ENCODE measurements at regions not wholly inside any gene's neighbourhood (a gene's known extent, or its start where the extent isn't known, plus 50 kb on each side); places are given as distances from the start of the nearest gene placed in this dataset.
A peak's percentile ranks its signal among the peaks of the same experiment; 100 is the strongest.

DNA sequence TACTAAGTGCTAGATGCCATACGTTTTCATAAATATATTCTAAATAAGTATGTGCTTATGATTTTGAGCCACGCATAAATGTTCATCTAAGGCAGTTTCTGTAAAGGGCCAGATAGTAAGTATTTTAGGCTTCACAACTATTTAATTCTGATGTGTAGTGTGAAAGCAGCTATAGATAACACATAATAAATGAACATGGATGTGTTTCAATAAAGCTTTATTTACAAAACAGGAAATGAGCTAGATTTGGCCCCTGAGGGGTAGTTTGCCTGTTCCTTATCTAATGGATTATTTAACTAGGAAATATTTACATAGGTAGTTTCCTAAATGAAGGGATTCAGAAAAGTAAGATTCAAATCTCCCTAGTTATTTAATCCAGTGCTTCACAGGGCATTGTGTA, 557.6 kb upstream of the PKN2 start:
- DNase-seq (ENCODE audit: low read depth in 2 of 2), result no peak

DNA sequence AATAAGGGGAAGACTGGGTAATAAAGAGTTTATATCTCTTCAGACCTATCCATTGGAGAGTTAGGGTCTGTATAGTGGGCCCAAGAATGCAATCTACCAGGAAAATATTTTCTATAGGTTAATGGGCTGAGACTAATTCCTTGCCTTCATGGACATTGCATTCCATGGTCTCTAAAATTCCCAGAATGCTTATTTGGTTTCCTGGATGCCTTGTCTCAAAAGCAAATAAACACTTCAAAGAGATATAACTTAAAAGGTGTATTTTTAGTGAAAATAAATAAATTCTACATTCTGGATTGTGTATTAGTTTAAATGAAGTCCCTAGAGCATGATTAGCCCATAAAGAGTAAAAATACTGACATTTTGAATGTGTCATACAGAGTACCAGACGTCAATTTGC, 550.1 kb upstream of the PKN2 start:
- DNase-seq (ENCODE audit: low read depth in 2 of 2), result no peak

DNA sequence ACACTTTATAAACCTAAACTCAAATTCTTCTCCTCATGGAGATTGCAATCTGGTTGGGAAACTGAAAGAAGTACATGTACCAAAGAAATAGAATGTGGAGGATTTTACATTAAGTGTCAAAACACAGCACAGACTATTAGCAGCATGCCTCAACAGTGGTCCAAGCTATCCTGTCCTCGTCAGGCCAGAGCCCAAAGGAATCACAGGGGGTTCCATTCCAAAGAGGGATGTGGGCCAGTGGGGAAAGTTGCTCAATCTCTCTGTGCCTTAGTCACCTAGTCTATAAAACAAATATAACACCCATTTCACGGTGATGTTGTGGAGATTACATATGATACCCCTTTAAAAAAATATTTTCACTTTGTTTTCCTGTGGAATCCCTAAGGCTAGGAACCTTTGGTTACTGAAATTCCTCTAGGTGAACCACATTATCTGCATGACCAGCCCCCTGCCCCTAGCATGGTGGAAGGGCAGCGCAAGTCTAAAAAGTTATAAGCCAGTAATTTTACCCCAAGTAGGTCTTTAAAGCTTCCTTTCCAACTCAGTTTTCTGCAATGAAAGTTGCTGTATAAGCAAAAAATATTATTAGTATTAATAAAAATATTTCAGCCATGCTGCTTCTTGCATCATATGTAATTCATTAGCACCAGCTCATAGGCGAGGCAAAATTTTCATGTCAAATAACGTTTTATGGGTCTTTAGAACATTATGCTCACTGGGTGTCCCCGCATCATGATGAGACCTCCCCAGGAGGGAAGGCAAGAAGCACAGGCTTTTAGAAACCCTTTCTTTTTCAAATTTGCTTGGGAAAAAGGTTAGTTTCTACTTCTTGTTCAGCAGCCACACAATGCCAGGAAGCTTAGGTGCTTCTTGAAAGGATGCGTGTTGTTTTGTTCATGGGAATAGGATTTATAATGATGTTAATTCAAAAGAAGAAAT, 548.8 kb upstream of the PKN2 start:
- no peak for DNase-seq (ENCODE audit: low read depth in 2 of 2)

DNA sequence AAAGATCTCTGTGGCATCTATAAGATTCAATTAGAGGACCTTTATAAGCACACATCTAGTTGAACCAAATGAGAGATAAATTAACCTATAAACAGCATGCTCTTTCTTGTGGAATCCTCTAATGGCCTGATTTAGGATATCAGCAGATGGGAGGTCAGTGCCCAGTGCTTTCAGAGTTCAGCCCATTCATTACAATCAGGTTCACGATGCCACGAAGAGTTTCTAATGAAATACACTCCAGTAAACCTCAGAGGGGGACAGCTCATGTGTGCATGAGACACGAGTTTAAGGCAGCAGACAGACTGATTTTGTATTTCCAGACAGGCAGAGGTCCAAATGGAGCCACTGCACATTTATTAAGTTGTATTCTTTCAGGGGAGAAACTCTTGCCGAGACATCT, 544.4 kb upstream of the PKN2 start:
- DNase-seq (ENCODE audit: low read depth in 2 of 2), result no peak

DNA sequence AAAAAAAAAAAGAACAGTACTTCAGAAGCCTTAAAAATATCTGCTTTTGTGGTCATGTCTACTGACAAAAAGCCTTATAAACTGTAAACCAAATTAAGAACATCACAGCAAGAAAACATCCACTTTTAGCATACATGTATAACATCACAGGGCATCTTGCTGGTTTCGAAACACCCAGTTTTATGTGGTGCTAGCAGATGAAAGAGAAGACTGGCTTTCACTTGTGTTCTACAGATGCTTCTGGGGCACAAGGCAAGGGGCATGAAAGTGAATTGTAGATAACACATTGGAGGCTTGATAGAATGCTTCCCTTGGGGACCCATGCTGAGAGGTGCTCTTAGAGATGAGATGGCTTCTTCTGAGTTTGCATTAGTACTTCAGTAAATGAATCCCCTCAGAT, 543.7 kb upstream of the PKN2 start:
- DNase-seq (ENCODE audit: low read depth in 2 of 2), result no peak

DNA sequence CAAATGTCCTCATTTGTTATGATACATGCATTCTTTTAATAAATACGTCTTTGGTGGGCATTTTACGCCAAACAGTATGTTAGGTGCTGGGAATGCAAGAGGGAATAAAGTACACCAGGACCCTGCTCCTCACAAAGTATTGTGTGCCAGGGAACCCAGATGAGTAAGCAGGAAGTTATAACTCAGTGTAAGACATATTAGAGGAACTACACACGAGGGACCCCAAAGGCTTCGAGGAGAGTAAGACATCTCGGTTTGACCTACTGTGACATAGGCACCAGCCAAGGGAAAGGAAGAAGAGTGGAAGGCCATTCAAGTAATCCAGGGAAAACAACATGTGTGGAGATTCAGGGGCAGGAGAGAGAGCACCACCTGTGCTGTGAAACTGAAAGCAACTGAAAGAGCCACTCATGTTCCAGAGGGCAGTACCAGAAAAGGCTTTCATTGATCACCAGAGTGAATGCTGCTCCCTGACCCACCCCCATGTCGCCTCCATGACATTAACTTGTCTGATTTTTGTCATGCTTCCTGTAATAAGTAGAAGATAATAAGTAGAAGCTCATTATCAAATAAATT, 542.5 kb upstream of the PKN2 start:
- peak in 1 of 2 donors; percentile 2 for DNase-seq (ENCODE audit: low read depth in 2 of 2)

DNA sequence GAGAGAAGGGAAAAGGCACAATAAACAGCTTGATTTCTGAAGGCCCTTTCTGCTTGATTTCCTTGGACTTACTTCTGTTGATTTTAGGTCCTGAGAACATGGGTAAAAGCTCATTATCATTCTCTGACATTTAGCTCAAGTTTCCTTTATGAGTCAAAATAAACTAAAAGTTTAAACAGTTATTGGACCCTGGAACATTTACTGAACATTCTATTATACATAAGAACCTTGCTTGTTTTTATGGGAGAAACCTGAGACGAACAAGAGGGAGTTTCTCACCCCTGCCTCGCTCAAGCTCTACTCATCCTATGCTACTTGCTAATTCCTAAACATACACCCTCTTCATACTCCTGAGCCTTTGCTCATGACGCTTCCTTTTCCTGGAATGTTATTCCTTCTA, 538.3 kb upstream of the PKN2 start:
- no peak for DNase-seq (ENCODE audit: low read depth in 2 of 2)

DNA sequence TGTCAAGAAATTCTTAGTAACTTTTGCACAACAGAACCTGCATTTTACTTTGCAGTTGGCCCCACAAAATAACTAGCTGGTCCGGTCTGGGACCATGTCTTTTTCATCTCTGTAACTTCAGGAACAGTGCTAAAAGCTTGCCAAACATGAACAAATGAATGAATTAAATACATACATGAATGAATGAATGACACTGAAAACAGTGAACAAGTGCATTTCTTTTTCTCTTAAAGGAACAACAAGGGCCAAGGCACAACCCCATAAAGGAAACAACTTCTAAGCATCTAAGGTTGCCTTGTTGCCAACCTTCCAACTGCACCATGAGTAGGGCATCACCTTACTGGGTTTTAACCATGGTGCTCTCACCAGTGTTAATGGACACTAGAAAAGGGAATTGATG, 534.4 kb upstream of the PKN2 start:
- no peak for DNase-seq (ENCODE audit: low read depth in 2 of 2)

DNA sequence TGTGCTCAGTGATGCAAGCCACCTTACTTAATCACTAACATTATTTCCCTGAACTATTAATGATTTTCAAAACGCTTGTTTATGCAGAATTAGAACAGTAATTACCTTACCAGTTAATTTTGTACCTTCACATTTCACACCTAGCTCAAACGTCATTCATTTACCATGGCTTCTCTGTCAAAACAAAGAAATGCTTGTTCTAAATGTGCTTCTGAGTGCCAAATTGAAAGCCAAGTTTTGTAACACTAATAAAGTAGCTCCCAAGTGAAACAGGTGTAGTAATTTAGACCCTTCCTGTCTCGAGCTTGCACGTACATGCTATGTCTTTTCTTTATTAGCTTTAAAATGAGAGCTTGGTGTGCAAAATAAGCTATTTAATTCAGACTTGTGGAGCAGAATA, 533.7 kb upstream of the PKN2 start:
- no peak for DNase-seq (ENCODE audit: low read depth in 2 of 2)

DNA sequence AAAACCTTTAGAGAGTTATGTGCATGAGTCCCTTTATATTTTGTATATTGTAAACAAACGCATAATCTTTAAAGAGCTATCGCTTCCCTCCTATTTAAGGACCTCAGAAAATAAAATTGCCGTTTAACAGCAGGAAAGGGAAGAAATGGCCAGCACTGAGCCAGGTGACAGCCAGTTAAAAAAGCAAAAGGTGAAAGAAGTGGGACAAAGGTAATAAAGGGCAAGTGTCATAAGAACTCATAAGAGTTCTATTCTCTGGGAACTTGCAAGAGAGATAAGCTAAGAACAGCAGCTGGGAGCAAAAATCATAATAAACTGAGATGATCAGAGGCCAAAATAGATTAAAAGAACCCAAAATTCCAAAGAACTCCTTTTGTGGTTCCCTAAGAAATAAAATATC, 520.9 kb upstream of the PKN2 start:
- DNase-seq (ENCODE audit: low read depth in 2 of 2), result no peak

DNA sequence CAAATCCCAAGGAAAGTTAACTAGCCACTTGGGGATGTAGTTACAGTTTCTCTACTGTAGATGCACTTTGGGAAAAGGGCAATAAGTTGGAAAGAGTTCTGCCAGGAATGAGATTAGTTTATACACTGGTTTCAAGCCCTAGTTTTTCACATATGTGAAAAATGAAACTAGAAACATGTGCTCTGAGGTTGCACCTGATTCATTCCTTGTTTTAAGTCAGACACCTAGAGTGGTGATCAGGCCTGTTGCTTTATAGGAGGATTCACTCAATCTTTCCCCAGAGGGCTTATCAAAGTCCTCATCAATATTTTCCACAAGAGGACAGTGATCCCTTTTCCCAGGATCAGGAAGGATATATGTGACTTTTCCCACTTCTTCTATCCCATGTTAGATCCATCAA, 515.9 kb upstream of the PKN2 start:
- DNase-seq (ENCODE audit: low read depth in 2 of 2), result no peak

DNA sequence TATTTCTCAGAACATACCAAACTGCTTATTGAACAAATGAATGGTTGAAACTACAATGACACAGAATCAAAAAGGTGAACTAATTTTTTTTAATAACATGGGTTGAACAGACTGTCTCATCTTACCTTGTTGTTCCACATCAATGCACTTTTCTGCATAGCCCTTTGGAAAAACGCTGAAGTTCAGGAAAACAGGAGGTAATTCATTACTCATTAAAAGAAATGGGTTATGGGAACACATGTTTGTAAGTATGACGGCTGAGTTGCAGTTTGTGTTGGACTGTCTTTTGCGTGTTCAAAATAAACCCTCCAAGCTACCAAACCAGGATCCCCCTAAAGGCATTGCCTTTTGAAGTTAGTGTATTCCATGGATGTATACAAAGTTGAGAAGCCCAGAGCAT, 514.9 kb upstream of the PKN2 start:
- DNase-seq (ENCODE audit: low read depth in 2 of 2), result no peak

DNA sequence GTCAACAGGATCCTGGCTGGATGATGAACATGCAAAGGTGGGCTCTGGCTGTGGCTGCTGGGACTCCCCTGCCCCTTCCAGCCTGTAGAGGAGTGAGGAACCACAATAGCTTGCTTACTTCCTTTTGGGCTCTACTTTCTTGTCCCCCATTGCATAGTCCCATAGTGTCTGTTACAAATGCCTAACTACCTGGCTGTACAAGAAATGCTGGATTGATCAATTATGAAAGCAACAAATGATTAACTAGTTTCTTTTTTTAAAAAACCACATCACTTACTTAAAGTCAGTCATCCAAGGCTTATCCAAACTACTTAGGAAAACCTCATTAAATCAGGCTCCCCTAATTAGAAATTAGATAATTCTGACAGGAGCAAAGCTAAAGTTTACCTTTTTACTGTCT, 514.1 kb upstream of the PKN2 start:
- no peak for DNase-seq (ENCODE audit: low read depth in 2 of 2)

DNA sequence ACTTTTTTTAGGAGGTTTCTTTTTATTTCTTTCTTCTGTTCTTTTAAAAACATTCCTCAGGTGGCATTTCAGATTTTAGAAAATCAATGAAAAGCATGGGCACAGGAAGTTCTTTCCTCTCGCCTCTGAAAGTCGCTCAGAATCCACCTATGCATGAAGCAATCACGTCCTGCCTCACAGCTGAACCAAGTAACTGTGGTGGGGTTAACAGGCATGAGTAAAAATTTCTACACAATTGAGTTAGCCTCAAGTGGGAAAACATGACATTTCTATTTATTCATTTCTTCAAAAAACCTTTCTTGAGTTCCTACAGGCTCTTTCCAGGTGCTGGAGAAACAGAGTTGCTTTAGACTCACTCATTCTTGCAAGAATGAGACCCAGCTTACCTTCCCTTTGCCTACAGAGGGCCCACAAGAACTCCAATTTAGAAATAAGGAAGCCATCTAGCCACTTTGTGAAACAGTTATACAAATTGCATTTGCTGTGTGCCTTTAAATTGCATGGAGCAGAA, 508.9 kb upstream of the PKN2 start:
- no peak for DNase-seq (ENCODE audit: low read depth in 2 of 2)

DNA sequence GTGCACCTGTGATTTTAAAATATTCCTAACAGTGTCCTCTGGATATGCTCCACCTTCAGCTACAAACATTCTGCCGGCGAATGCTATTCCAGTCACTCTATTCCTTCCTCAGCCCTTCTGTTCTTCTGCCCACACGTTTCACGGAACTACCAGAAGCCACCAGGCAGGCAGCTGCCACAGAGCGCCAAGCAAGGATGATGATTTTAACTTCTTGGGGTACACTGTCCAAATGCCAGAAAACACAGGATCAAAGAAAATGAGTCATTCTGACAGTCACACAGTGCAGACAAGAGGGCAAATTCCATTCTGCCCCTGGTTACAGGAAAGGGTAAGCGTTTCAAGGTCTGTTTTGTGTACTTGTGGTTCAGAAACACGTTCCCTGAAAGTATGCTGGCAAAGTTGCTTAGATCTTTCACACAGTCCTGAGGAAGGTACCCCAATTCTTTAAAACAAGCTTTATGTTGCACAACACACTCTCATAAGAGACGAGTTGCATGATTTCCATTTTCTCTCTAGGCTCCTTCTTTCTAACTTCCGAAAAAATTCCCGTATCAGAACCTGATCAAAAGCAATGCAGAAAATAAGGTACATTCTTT, 508.3 kb upstream of the PKN2 start:
- DNase-seq (ENCODE audit: low read depth in 2 of 2), result no peak

DNA sequence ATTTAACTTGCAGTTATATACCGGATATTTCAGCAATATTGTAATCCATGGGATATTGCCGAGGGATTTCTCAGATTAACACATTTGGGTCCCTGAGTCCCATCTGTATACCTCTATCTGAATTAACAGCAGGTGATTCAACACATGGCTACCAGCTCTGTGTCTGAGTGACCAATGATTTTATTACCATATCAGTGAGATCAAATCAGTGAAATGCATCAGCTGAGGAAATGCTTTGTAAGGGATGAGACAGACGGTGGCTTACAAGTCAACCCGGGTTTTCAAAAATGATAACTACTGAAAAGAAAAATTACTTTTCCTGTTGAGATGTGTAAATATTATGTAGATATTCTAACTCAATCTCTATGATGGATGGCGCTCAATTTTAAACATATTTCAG, 504.1 kb upstream of the PKN2 start:
- DNase-seq (ENCODE audit: low read depth in 2 of 2), result no peak

DNA sequence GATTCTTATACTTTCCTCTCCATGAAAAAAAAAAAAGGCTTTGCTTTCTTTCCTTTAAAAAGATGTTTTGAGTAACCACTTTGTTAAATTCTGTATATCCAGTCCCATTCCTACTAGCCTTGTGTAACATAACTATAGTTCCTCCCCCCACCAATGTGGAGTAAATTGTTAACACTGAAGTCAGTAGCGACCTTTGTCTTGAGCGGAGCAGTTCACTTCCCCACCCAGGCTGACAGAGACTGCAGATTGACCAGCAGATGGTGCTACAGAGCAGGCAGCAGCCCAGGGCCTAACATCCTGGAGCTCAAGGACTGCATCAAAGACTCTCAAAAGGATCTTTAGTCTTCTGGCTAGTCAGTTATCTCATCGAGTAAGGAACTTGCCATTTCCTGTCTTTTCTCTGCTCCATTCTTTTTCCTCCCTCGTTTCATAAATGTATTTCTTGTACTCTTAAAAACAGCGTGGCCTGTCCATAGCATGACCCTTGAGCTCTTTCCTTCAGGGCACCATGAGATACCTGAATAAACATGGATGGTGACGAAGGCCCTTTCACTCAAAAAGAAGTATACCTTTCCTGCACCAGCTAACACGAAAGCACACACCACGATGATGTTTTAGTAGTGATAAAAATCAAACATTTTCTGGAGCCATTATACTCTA, 503.5 kb upstream of the PKN2 start:
- DNase-seq (ENCODE audit: low read depth in 2 of 2), result peak; percentile 71 to 78

DNA sequence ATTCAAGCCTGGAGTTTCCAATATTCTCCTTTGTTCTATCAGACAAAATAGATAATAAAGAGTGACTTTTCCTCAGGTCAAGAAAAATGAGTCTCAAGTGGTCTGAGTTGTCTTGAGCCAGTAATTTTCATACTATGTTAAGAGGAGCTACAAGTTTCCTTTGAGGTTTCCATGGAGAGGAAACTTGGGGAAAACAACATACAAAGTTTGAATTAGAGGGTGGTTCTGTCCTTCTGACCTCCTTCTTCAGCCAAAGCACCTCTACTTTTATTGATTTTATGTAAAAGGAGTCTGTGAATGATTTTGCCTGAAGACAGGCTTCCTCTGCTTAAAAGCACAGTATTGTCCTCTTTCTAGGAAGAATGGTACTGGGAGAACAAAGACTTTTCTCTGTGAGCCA, 497.2 kb upstream of the PKN2 start:
- no peak for DNase-seq (ENCODE audit: low read depth in 2 of 2)

DNA sequence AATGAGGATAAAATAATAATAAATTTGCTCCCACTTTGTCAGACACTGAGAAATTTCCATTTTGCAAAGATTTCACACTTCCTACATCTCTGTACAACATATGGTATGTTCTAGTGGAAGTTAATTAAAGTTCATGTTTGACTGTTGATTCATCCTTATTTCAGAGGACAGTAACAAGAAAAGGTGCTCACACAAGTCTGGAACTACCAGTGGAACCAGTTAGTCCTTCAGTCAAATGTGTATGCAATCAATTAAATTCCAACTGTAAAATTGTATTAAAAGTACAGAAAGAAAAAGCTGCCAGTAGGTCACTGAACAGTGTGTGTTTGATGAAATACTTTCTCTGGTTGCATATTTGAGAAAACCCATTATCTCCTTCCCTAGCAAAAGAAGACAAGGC, 496.0 kb upstream of the PKN2 start:
- no peak for DNase-seq (ENCODE audit: low read depth in 2 of 2)

DNA sequence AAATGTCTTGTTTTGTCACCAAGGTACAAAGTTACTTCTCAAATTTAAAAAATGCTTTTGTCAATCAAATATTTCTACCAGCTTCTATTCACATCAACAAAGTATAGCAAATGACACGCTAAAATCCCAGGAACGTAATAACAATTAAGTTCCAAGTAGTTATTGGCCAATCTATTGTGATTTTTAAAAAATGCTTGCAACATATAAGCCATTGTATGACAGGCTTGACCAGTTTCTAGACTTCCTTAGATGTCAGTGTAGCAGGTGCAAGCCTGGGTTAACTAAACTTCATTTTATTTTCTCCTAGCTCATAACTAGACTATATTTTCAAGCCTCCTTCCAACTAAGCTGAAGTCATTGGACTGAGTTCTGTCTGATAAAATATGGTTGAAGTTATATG, 494.5 kb upstream of the PKN2 start:
- no peak for DNase-seq (ENCODE audit: low read depth in 2 of 2)

DNA sequence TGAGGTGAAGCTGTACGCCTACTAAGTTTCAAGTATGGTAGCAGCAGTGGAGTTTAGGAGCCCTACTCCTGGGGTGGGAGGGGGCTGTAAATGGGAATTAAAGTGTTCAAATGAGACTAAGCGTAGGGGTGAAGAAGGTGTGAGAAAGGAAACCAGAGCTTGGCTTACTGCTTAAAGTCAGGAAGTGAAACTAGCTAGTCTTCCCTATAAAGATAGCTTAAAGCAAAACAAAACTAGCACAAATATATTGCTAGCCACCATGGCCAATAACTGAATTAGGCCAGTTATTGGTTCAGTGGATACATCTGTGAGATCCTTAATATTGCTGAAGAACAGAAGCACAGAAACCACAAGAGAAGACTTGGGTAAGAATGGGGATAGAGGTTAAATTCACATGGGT, 492.2 kb upstream of the PKN2 start:
- no peak for DNase-seq (ENCODE audit: low read depth in 2 of 2)

DNA sequence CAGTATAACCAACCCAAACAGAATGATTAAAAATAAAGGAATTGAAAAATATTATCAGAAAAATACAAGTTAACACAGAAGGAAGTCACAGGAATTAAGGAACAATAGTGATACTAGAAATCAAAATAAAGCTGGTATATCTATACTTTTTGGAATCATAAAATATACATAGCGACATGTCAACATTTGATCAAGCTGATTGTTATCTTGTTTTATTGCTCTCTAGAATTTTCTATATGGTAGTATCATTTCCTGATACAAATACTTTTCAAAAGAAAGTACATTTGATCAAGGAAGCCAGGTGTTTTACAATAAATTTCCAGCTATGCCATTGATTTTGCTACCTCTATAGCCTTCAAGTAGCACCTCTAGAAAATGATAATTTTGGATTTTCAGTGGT, 489.5 kb upstream of the PKN2 start:
- no peak for DNase-seq (ENCODE audit: low read depth in 2 of 2)
